ENCODE measurements at regions not wholly inside any gene's neighbourhood (a gene's known extent, or its start where the extent isn't known, plus 50 kb on each side); places are given as distances from the start of the nearest gene placed in this dataset.
A peak's percentile ranks its signal among the peaks of the same experiment; 100 is the strongest.

DNA sequence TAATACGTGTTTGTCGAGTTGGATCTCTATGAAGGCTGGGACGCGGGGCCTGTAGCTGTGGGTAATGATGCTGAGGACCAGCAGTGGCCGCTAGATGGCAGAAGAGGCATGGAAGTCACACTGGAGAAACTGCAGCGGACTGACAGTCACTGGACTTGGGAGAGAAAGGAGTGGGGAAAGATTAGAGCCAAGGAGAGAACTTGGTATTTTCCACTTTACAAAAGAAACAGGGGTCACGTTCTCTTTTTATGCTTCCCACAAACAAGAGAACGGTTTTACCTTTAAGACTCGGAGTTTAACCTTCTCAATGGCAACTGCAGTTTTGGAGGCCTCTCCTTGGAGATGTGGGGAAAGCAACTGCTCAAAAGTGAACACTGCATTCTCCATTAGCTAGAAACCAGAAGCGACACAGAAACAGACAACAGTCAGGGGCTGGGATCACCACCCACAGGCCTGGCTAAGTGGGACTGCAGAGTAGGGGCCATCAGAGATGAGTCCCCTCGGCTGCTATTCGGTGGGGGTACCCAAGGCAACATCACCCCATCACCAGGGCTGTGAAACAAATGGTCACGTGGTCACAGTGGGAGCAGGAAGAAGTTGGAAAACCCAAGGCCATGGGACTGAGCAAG, 51.1 kb upstream of the EDEM3 start (continued):
- TF ChIP-seq, protein P1, sequence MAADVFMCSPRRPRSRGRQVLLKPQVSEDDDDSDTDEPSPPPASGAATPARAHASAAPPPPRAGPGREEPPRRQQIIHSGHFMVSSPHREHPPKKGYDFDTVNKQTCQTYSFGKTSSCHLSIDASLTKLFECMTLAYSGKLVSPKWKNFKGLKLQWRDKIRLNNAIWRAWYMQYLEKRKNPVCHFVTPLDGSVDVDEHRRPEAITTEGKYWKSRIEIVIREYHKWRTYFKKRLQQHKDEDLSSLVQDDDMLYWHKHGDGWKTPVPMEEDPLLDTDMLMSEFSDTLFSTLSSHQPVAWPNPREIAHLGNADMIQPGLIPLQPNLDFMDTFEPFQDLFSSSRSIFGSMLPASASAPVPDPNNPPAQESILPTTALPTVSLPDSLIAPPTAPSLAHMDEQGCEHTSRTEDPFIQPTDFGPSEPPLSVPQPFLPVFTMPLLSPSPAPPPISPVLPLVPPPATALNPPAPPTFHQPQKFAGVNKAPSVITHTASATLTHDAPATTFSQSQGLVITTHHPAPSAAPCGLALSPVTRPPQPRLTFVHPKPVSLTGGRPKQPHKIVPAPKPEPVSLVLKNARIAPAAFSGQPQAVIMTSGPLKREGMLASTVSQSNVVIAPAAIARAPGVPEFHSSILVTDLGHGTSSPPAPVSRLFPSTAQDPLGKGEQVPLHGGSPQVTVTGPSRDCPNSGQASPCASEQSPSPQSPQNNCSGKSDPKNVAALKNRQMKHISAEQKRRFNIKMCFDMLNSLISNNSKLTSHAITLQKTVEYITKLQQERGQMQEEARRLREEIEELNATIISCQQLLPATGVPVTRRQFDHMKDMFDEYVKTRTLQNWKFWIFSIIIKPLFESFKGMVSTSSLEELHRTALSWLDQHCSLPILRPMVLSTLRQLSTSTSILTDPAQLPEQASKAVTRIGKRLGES (CRISPR knock-in tag; IDR thresholded peaks at IDR 0.05; ENCODE audit: borderline replicate concordance): no peak
- TF ChIP-seq, protein P2, sequence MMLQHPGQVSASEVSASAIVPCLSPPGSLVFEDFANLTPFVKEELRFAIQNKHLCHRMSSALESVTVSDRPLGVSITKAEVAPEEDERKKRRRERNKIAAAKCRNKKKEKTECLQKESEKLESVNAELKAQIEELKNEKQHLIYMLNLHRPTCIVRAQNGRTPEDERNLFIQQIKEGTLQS (CRISPR knock-in tag; IDR thresholded peaks at IDR 0.05): no peak
- no peak for TF ChIP-seq TRIM24 (CRISPR knock-in tag; IDR thresholded peaks at IDR 0.05)
- no peak for TF ChIP-seq ZNF781 (CRISPR knock-in tag; IDR thresholded peaks at IDR 0.05; ENCODE audit: borderline replicate concordance, not compliant biosample characterization)
- TF ChIP-seq, protein P3, sequence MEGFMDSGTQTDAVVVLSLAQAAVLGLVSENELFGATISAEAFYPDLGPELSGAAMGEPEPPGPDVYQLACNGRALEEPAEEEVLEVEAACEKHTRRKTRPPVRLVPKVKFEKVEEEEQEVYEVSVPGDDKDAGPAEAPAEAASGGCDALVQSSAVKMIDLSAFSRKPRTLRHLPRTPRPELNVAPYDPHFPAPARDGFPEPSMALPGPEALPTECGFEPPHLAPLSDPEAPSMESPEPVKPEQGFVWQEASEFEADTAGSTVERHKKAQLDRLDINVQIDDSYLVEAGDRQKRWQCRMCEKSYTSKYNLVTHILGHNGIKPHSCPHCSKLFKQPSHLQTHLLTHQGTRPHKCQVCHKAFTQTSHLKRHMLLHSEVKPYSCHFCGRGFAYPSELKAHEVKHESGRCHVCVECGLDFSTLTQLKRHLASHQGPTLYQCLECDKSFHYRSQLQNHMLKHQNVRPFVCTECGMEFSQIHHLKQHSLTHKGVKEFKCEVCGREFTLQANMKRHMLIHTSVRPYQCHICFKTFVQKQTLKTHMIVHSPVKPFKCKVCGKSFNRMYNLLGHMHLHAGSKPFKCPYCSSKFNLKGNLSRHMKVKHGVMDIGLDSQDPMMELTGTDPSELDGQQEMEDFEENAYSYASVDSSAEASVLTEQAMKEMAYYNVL (CRISPR knock-in tag; IDR thresholded peaks at IDR 0.05; ENCODE audit: borderline replicate concordance): 0 out of 2 replicates have a peak, but pooled peaks have one; percentile 33
- TF ChIP-seq IKZF1 (IDR thresholded peaks at IDR 0.05): no peak
- no peak for TF ChIP-seq KLF9 (CRISPR knock-in tag; IDR thresholded peaks at IDR 0.05; ENCODE audit: low read depth)
- TF ChIP-seq EZH2 (conservative IDR thresholded peaks at IDR 0.05; ENCODE audit: low read depth, low read length): no peak
- TF ChIP-seq ZNF577 (CRISPR knock-in tag; IDR thresholded peaks at IDR 0.05; ENCODE audit: borderline replicate concordance, low read depth): no peak
- TF ChIP-seq ARNT (IDR thresholded peaks at IDR 0.05): no peak
- no peak for TF ChIP-seq STAT5B (CRISPR knock-in tag; IDR thresholded peaks at IDR 0.05)
- no peak for TF ChIP-seq GTF3A (CRISPR knock-in tag; conservative IDR thresholded peaks at IDR 0.05)
- TF ChIP-seq, protein P4, sequence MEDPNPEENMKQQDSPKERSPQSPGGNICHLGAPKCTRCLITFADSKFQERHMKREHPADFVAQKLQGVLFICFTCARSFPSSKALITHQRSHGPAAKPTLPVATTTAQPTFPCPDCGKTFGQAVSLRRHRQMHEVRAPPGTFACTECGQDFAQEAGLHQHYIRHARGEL (CRISPR knock-in tag; IDR thresholded peaks at IDR 0.05): no peak
- TF ChIP-seq, protein P5, sequence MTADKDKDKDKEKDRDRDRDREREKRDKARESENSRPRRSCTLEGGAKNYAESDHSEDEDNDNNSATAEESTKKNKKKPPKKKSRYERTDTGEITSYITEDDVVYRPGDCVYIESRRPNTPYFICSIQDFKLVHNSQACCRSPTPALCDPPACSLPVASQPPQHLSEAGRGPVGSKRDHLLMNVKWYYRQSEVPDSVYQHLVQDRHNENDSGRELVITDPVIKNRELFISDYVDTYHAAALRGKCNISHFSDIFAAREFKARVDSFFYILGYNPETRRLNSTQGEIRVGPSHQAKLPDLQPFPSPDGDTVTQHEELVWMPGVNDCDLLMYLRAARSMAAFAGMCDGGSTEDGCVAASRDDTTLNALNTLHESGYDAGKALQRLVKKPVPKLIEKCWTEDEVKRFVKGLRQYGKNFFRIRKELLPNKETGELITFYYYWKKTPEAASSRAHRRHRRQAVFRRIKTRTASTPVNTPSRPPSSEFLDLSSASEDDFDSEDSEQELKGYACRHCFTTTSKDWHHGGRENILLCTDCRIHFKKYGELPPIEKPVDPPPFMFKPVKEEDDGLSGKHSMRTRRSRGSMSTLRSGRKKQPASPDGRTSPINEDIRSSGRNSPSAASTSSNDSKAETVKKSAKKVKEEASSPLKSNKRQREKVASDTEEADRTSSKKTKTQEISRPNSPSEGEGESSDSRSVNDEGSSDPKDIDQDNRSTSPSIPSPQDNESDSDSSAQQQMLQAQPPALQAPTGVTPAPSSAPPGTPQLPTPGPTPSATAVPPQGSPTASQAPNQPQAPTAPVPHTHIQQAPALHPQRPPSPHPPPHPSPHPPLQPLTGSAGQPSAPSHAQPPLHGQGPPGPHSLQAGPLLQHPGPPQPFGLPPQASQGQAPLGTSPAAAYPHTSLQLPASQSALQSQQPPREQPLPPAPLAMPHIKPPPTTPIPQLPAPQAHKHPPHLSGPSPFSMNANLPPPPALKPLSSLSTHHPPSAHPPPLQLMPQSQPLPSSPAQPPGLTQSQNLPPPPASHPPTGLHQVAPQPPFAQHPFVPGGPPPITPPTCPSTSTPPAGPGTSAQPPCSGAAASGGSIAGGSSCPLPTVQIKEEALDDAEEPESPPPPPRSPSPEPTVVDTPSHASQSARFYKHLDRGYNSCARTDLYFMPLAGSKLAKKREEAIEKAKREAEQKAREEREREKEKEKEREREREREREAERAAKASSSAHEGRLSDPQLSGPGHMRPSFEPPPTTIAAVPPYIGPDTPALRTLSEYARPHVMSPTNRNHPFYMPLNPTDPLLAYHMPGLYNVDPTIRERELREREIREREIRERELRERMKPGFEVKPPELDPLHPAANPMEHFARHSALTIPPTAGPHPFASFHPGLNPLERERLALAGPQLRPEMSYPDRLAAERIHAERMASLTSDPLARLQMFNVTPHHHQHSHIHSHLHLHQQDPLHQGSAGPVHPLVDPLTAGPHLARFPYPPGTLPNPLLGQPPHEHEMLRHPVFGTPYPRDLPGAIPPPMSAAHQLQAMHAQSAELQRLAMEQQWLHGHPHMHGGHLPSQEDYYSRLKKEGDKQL (CRISPR knock-in tag; IDR thresholded peaks at IDR 0.05; ENCODE audit: low read depth): no peak
- 0 out of 2 replicates have a peak, but pooled peaks have one; percentile 36 for TF ChIP-seq THAP11 (CRISPR knock-in tag; IDR thresholded peaks at IDR 0.05)
- TF ChIP-seq, protein P6, sequence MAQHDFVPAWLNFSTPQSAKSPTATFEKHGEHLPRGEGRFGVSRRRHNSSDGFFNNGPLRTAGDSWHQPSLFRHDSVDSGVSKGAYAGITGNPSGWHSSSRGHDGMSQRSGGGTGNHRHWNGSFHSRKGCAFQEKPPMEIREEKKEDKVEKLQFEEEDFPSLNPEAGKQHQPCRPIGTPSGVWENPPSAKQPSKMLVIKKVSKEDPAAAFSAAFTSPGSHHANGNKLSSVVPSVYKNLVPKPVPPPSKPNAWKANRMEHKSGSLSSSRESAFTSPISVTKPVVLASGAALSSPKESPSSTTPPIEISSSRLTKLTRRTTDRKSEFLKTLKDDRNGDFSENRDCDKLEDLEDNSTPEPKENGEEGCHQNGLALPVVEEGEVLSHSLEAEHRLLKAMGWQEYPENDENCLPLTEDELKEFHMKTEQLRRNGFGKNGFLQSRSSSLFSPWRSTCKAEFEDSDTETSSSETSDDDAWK (CRISPR knock-in tag; IDR thresholded peaks at IDR 0.05): no peak
- TF ChIP-seq ZNF431 (CRISPR knock-in tag; IDR thresholded peaks at IDR 0.05; ENCODE audit: borderline replicate concordance, low read depth): no peak
- no peak for TF ChIP-seq MAFK (conservative IDR thresholded peaks at IDR 0.05 in 1 of 2, IDR thresholded peaks at IDR 0.05 in 1 of 2; ENCODE audit: low read length in 2 of 2)
